GM23338 (cell line): ENCODE measurements at regions not wholly inside any gene's neighbourhood (a gene's known extent, or its start where the extent isn't known, plus 50 kb on each side); places are given as distances from the start of the nearest gene placed in this dataset.

Experiments
- CTCF ChIP-seq, 2 experiments: fragments of 200-600 bp in 1 of 2; sonication (generic) in 1 of 2; conservative IDR thresholded peaks; 2 replicates each; pipeline versions ENCODE4 v1.5.1 to v1.6.1; 2016 to 2017; ENCODE audit warnings: antibody characterized with exemption in 2 of 2, low read depth in 2 of 2, mild to moderate bottlenecking in 2 of 2, moderate library complexity in 1 of 2
- EZH2 ChIP-seq: fragments of 200-600 bp; sonication (generic); IDR thresholded peaks from one replicate; pipeline ENCODE4 v1.8.0; 2017; ENCODE audit warnings: antibody characterized with exemption, mild to moderate bottlenecking, low read depth; ENCODE audit not compliant: unreplicated experiment
- NANOG ChIP-seq: IDR thresholded peaks from 2 replicates; pipeline ENCODE4 v1.6.1; 2016; ENCODE audit warnings: antibody characterized with exemption, borderline replicate concordance
- POLR2AphosphoS5 ChIP-seq: IDR thresholded peaks from 2 replicates; pipeline ENCODE4 v1.6.1; 2016; ENCODE audit warnings: antibody characterized with exemption, low read depth
- REST ChIP-seq: IDR thresholded peaks from one replicate; pipeline ENCODE4 v1.6.1; 2018; ENCODE audit warnings: antibody characterized with exemption; ENCODE audit not compliant: unreplicated experiment

GRCh38 chrX:69033936-69034335 lies 131.3 kb downstream of the PJA1 start:
- no peak for TF ChIP-seq CTCF (conservative IDR thresholded peaks at IDR 0.05; ENCODE audit: low read depth in 2 of 2)
- no peak for TF ChIP-seq POLR2AphosphoS5
- no peak for TF ChIP-seq EZH2
- TF ChIP-seq REST, result no peak
- no peak for TF ChIP-seq NANOG
